Liver (tissue), 8 donors: ENCODE measurements at regions not wholly inside any gene's neighbourhood (a gene's known extent, or its start where the extent isn't known, plus 50 kb on each side); places are given as distances from the start of the nearest gene placed in this dataset.

ENCODE experiments used
- DNase-seq: peaks from one replicate; pipeline ENCODE4 v3.0.0-alpha.2; 2017; ENCODE audit warnings: low spot score
- H3K27ac ChIP-seq, 2 donors: one replicate each; pipeline ENCODE4 v1.7.0; 2013; ENCODE audit warnings: inconsistent platforms in 2 of 2, low read length in 2 of 2, control low read depth in 1 of 2, low read depth in 1 of 2, mild to moderate bottlenecking in 1 of 2
- H3K27me3 ChIP-seq, 4 donors: one replicate each; pipeline versions ENCODE4 v1.6.1 to v1.7.0; 2013; ENCODE audit warnings: low read length in 3 of 4, inconsistent platforms in 1 of 4, mild to moderate bottlenecking in 1 of 4, moderate library complexity in 1 of 4; ENCODE audit not compliant: control insufficient read depth in 4 of 4, insufficient read depth in 4 of 4
- H3K36me3 ChIP-seq, 4 donors: one replicate each; pipeline versions ENCODE4 v1.6.1 to v1.7.0; 2013; ENCODE audit warnings: low read length in 3 of 4, mild to moderate bottlenecking in 3 of 4, low read depth in 1 of 4, moderate library complexity in 1 of 4; ENCODE audit not compliant: control insufficient read depth in 4 of 4, insufficient read depth in 3 of 4
- H3K4me1 ChIP-seq, 4 donors: one replicate each; pipeline versions ENCODE4 v1.6.1 to v1.7.0; 2013; ENCODE audit warnings: low read length in 3 of 4, mild to moderate bottlenecking in 3 of 4, moderate library complexity in 1 of 4; ENCODE audit not compliant: control insufficient read depth in 4 of 4, insufficient read depth in 4 of 4
- H3K4me3 ChIP-seq, 3 donors: one replicate each; pipeline versions ENCODE4 v1.6.1 to v1.7.0; 2013; ENCODE audit warnings: low read length in 3 of 3, control low read depth in 1 of 3, low read depth in 1 of 3, mild to moderate bottlenecking in 1 of 3
- H3K9ac ChIP-seq, 2 donors: one replicate each; pipeline ENCODE4 v1.7.0; 2013; ENCODE audit warnings: low read length in 2 of 2, mild to moderate bottlenecking in 2 of 2, moderate library complexity in 2 of 2, control low read depth in 1 of 2, low read depth in 1 of 2
- H3K9me3 ChIP-seq, 4 donors: one replicate each; pipeline versions ENCODE4 v1.6.1 to v1.7.0; 2013; ENCODE audit warnings: low read length in 3 of 4; ENCODE audit not compliant: control insufficient read depth in 4 of 4
- EGR1 ChIP-seq, 2 donors: IDR thresholded peaks; 2 replicates each; pipeline ENCODE4 v1.6.1; 2016 to 2018; ENCODE audit warnings: antibody characterized with exemption in 2 of 2, low read depth in 2 of 2
- FOXA1 ChIP-seq: IDR thresholded peaks from 2 replicates; pipeline ENCODE4 v1.6.1; 2016; ENCODE audit warnings: antibody characterized with exemption
- FOXA2 ChIP-seq: IDR thresholded peaks from 2 replicates; pipeline ENCODE4 v1.6.1; 2016; ENCODE audit warnings: antibody characterized with exemption
- GABPA ChIP-seq, 2 donors: IDR thresholded peaks in 1 of 2; conservative IDR thresholded peaks in 1 of 2; 2 replicates each; pipeline ENCODE4 v1.6.1; 2016; ENCODE audit warnings: antibody characterized with exemption in 2 of 2, mild to moderate bottlenecking in 1 of 2, moderate library complexity in 1 of 2
- HNF4A ChIP-seq, 2 donors: conservative IDR thresholded peaks; 2 replicates each; pipeline ENCODE4 v1.6.1; 2016; ENCODE audit warnings: antibody characterized with exemption in 2 of 2, mild to moderate bottlenecking in 2 of 2
- HNF4G ChIP-seq: IDR thresholded peaks from 2 replicates; pipeline ENCODE4 v1.6.1; 2016; ENCODE audit warnings: antibody characterized with exemption
- JUND ChIP-seq, 2 donors: IDR thresholded peaks; 2 replicates each; pipeline ENCODE4 v1.6.1; 2016; ENCODE audit warnings: antibody characterized with exemption in 2 of 2
- NR2F2 ChIP-seq: IDR thresholded peaks from 2 replicates; pipeline ENCODE4 v1.6.1; 2016; ENCODE audit warnings: antibody characterized with exemption
- RAD21 ChIP-seq, 2 donors: IDR thresholded peaks; 2 replicates each; pipeline ENCODE4 v1.6.1; 2016; ENCODE audit warnings: antibody characterized with exemption in 2 of 2, mild to moderate bottlenecking in 2 of 2
- RXRA ChIP-seq, 2 donors: IDR thresholded peaks; 2 replicates each; pipeline ENCODE4 v1.6.1; 2017 to 2018; ENCODE audit warnings: antibody characterized with exemption in 2 of 2, mild to moderate bottlenecking in 1 of 2
- SP1 ChIP-seq: IDR thresholded peaks from 2 replicates; pipeline ENCODE4 v1.6.1; 2018; ENCODE audit warnings: antibody characterized with exemption, mild to moderate bottlenecking
- TAF1 ChIP-seq: conservative IDR thresholded peaks from 2 replicates; pipeline ENCODE4 v1.6.1; 2016; ENCODE audit warnings: antibody characterized with exemption, mild to moderate bottlenecking
- YY1 ChIP-seq: IDR thresholded peaks from 2 replicates; pipeline ENCODE4 v1.6.1; 2016; ENCODE audit warnings: antibody characterized with exemption, mild to moderate bottlenecking
- WGBS: extraction: QIAGEN DNeasy Blood & Tissue Kit; methylation state at CpG from one replicate; pipeline ENCODE4 v1.1.7; 2013; 5-methylcytosine and 5-hydroxymethylcytosine counted together
- TF ChIP-seq, protein P1 (sequence below): IDR thresholded peaks from 2 replicates; pipeline ENCODE4 v1.6.1; 2016; ENCODE audit warnings: antibody characterized with exemption
- TF ChIP-seq, protein P2 (sequence below): IDR thresholded peaks from 2 replicates; pipeline ENCODE4 v1.6.1; 2016; ENCODE audit warnings: antibody characterized with exemption
- TF ChIP-seq, protein P3 (sequence below): IDR thresholded peaks from 2 replicates; pipeline ENCODE4 v1.6.1; 2016; ENCODE audit warnings: antibody characterized with exemption, mild to moderate bottlenecking
- TF ChIP-seq, protein P4 (sequence below): IDR thresholded peaks from 2 replicates; pipeline ENCODE4 v1.6.1; 2016; ENCODE audit warnings: antibody characterized with exemption
- TF ChIP-seq, protein P5 (sequence below): fragments of 150-350 bp; IDR thresholded peaks from 2 replicates; pipeline ENCODE4 v1.5.1; 2017; ENCODE audit warnings: improper control_type of control experiment, low read depth, low read length; ENCODE audit not compliant: missing input control
- donor health status: healthy.
- donor health status: healthy.
- donor health status: healthy.
- donor health status: healthy.
- donor health status: healthy.

DNA sequence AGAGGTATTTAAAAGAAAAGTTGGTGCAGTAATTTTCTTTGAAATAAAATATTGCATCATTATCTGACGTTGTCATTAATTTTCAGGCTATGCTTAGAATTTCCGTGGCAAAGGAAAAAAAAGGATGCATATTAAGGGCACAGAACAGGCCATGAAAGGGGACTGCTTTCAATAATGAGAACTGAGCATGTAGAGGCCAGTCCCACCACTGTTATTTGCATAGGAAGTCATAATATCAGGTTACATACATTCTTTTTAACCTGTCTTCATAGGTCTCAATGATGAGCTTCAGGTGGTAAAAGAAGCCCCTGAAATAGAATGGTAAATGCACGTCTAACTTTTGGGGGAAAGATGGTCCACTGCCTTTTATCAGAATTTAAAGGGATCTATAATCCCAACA, 272.1 kb upstream of the ALCAM start:
- Histone ChIP-seq H3K9ac (no peak overlapping the region), H3K9me3 (peaks cover 0 to 7% (median under 1%) of the 10 kb centered on the region in 4 donors), H3K36me3 (no peaks in the 10 kb centered on the region), H3K4me1 (no peaks in the 10 kb centered on the region), H3K27ac (no peak overlapping the region), H3K27me3 (no peaks in the 10 kb centered on the region), H3K4me3 (no peak overlapping the region)
- WGBS = 75% methylated on average over 3 of the region's 3 CpGs
- TF ChIP-seq, protein P1, sequence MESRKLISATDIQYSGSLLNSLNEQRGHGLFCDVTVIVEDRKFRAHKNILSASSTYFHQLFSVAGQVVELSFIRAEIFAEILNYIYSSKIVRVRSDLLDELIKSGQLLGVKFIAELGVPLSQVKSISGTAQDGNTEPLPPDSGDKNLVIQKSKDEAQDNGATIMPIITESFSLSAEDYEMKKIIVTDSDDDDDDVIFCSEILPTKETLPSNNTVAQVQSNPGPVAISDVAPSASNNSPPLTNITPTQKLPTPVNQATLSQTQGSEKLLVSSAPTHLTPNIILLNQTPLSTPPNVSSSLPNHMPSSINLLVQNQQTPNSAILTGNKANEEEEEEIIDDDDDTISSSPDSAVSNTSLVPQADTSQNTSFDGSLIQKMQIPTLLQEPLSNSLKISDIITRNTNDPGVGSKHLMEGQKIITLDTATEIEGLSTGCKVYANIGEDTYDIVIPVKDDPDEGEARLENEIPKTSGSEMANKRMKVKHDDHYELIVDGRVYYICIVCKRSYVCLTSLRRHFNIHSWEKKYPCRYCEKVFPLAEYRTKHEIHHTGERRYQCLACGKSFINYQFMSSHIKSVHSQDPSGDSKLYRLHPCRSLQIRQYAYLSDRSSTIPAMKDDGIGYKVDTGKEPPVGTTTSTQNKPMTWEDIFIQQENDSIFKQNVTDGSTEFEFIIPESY = no peak
- TF ChIP-seq RAD21 (IDR thresholded peaks at IDR 0.05) = no peak
- TF ChIP-seq, protein P2, sequence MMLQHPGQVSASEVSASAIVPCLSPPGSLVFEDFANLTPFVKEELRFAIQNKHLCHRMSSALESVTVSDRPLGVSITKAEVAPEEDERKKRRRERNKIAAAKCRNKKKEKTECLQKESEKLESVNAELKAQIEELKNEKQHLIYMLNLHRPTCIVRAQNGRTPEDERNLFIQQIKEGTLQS = no peak
- TF ChIP-seq, protein P3, sequence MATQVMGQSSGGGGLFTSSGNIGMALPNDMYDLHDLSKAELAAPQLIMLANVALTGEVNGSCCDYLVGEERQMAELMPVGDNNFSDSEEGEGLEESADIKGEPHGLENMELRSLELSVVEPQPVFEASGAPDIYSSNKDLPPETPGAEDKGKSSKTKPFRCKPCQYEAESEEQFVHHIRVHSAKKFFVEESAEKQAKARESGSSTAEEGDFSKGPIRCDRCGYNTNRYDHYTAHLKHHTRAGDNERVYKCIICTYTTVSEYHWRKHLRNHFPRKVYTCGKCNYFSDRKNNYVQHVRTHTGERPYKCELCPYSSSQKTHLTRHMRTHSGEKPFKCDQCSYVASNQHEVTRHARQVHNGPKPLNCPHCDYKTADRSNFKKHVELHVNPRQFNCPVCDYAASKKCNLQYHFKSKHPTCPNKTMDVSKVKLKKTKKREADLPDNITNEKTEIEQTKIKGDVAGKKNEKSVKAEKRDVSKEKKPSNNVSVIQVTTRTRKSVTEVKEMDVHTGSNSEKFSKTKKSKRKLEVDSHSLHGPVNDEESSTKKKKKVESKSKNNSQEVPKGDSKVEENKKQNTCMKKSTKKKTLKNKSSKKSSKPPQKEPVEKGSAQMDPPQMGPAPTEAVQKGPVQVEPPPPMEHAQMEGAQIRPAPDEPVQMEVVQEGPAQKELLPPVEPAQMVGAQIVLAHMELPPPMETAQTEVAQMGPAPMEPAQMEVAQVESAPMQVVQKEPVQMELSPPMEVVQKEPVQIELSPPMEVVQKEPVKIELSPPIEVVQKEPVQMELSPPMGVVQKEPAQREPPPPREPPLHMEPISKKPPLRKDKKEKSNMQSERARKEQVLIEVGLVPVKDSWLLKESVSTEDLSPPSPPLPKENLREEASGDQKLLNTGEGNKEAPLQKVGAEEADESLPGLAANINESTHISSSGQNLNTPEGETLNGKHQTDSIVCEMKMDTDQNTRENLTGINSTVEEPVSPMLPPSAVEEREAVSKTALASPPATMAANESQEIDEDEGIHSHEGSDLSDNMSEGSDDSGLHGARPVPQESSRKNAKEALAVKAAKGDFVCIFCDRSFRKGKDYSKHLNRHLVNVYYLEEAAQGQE = no peak
- TF ChIP-seq, protein P4, sequence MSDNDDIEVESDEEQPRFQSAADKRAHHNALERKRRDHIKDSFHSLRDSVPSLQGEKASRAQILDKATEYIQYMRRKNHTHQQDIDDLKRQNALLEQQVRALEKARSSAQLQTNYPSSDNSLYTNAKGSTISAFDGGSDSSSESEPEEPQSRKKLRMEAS = no peak
- no peak for TF ChIP-seq GABPA (IDR thresholded peaks at IDR 0.05 in 1 of 2, conservative IDR thresholded peaks at IDR 0.05 in 1 of 2)
- TF ChIP-seq TAF1 = no peak
- no peak for TF ChIP-seq SP1
- no peak for TF ChIP-seq FOXA2
- no peak for TF ChIP-seq YY1
- no peak for DNase-seq

DNA sequence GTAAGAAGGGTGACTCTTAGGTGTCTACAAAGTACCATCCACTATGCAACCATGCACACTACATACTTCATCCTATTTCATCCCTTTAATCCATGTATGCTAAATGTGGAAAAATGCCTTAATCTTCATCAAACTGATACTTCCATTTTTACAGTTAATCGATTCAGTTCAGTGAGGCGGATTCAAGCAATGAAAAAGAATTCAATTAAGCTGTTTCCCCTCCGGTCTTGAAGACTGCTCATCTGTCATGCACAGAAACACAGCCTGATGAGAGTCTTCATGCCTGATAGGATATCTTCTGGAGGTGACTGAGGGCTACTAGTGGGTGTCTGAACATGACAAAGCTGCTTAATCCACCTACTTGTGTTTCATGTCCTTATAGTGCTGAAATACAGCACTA, 270.6 kb upstream of the ALCAM start:
- 92% methylated on average over 3 of the region's 3 CpGs for WGBS
- H3K9ac ChIP-seq = no peak overlapping the region
- no peaks in the 10 kb centered on the region for H3K36me3 ChIP-seq
- no peaks in the 10 kb centered on the region for H3K4me1 ChIP-seq
- TF ChIP-seq, protein P3 = no peak
- TF ChIP-seq, protein P5, sequence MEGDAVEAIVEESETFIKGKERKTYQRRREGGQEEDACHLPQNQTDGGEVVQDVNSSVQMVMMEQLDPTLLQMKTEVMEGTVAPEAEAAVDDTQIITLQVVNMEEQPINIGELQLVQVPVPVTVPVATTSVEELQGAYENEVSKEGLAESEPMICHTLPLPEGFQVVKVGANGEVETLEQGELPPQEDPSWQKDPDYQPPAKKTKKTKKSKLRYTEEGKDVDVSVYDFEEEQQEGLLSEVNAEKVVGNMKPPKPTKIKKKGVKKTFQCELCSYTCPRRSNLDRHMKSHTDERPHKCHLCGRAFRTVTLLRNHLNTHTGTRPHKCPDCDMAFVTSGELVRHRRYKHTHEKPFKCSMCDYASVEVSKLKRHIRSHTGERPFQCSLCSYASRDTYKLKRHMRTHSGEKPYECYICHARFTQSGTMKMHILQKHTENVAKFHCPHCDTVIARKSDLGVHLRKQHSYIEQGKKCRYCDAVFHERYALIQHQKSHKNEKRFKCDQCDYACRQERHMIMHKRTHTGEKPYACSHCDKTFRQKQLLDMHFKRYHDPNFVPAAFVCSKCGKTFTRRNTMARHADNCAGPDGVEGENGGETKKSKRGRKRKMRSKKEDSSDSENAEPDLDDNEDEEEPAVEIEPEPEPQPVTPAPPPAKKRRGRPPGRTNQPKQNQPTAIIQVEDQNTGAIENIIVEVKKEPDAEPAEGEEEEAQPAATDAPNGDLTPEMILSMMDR = no peak
- TF ChIP-seq TAF1 (no peak), GABPA (IDR thresholded peaks at IDR 0.05 in 1 of 2, conservative IDR thresholded peaks at IDR 0.05 in 1 of 2) (no peak), RXRA (IDR thresholded peaks at IDR 0.05) (no peak), YY1 (no peak), HNF4A (conservative IDR thresholded peaks at IDR 0.05) (no peak), JUND (IDR thresholded peaks at IDR 0.05) (no peak), HNF4G (no peak), RAD21 (IDR thresholded peaks at IDR 0.05) (no peak), FOXA2 (no peak), NR2F2 (no peak), EGR1 (IDR thresholded peaks at IDR 0.05; ENCODE audit: low read depth in 2 of 2) (no peak), FOXA1 (no peak)
- TF ChIP-seq, protein P2 = no peak
- TF ChIP-seq, protein P1 = no peak
- DNase-seq = no peak
- H3K27ac ChIP-seq = no peak overlapping the region
- no peaks in the 10 kb centered on the region for H3K27me3 ChIP-seq
- H3K9me3 ChIP-seq = peaks cover 0 to 7% (median under 1%) of the 10 kb centered on the region in 4 donors
- H3K4me3 ChIP-seq = no peak overlapping the region
